Activated naive CD4-positive, alpha-beta T cell treated with anti-CD3 and anti-CD28 coated beads, Interleukin-2, amount 10 ng/mL, durations not matched to agents 7 days and 5 days (primary cell): ENCODE measurements at regions not wholly inside any gene's neighbourhood (a gene's known extent, or its start where the extent isn't known, plus 50 kb on each side); places are given as distances from the start of the nearest gene placed in this dataset.

Experiments
- CTCF ChIA-PET: fragments of 350-600 bp; sonication (Branson Sonifier 250); formaldehyde crosslinking; loops from one replicate; lab custom pipeline; 2021; ENCODE audit warnings: antibody characterized with exemption; lab: Charles Lee
- DNase-seq: peaks from one replicate; pipeline ENCODE4 v3.0.0-alpha.2; 2020
- H3K27ac Mint-ChIP-seq: one replicate; pipeline ENCODE4 v1.8.0; 2021; ENCODE audit warnings: mild to moderate bottlenecking, moderate library complexity, mixed read lengths
- H3K27me3 Mint-ChIP-seq: one replicate; pipeline ENCODE4 v1.8.0; 2021; ENCODE audit warnings: mild to moderate bottlenecking, mixed read lengths
- H3K36me3 Mint-ChIP-seq: one replicate; pipeline ENCODE4 v1.8.0; 2021; ENCODE audit warnings: mixed read lengths
- H3K4me1 Mint-ChIP-seq: one replicate; pipeline ENCODE4 v1.8.0; 2021; ENCODE audit warnings: mixed read lengths
- H3K4me3 Mint-ChIP-seq: one replicate; pipeline ENCODE4 v1.8.0; 2021; ENCODE audit warnings: mild to moderate bottlenecking, moderate library complexity, mixed read lengths
- H3K9me3 Mint-ChIP-seq: one replicate; pipeline ENCODE4 v1.8.0; 2021; ENCODE audit warnings: mixed read lengths

- Mint-ChIP-seq H3K36me3 (no peaks in the 10 kb centered on the region), H3K27ac (no peak overlapping the region), H3K4me1 (no peaks in the 10 kb centered on the region), H3K27me3 (no peaks in the 10 kb centered on the region), H3K9me3 (peaks cover 16% of the 10 kb centered on the region), H3K4me3 (no peak overlapping the region)
- no peak for DNase-seq
- CTCF ChIA-PET = no interaction called here
These were observed 2101.6 kb downstream of the MAT2B start for GRCh38 chr5:165607026-165607425.

GRCh38 chr5:165609871-165610270, 2104.5 kb downstream of the MAT2B start:
- Mint-ChIP-seq H3K4me1 (no peaks in the 10 kb centered on the region), H3K9me3 (peaks cover 10% of the 10 kb centered on the region), H3K27me3 (no peaks in the 10 kb centered on the region), H3K36me3 (no peaks in the 10 kb centered on the region), H3K4me3 (no peak overlapping the region), H3K27ac (no peak overlapping the region)
- no peak for DNase-seq
- CTCF ChIA-PET = no interaction called here

- Mint-ChIP-seq H3K4me3 (no peak overlapping the region), H3K9me3 (peaks cover 7% of the 10 kb centered on the region), H3K27ac (no peak overlapping the region), H3K36me3 (no peaks in the 10 kb centered on the region), H3K27me3 (no peaks in the 10 kb centered on the region), H3K4me1 (no peaks in the 10 kb centered on the region)
- CTCF ChIA-PET = no interaction called here
- DNase-seq = no peak
These were observed 2111.3 kb downstream of the MAT2B start for GRCh38 chr5:165616490-165617405.

GRCh38 chr5:165617491-165617890, 2112.1 kb downstream of the MAT2B start:
- CTCF ChIA-PET = no interaction called here
- Mint-ChIP-seq H3K9me3 (peaks cover 11% of the 10 kb centered on the region), H3K27ac (no peak overlapping the region), H3K4me3 (no peak overlapping the region), H3K36me3 (no peaks in the 10 kb centered on the region), H3K4me1 (no peaks in the 10 kb centered on the region), H3K27me3 (no peaks in the 10 kb centered on the region)
- DNase-seq = no peak

- no peak overlapping the region for H3K4me3 Mint-ChIP-seq
- H3K36me3 Mint-ChIP-seq = no peaks in the 10 kb centered on the region
- no peaks in the 10 kb centered on the region for H3K4me1 Mint-ChIP-seq
- peaks cover 5% of the 10 kb centered on the region for H3K9me3 Mint-ChIP-seq
- DNase-seq = no peak
- no peaks in the 10 kb centered on the region for H3K27me3 Mint-ChIP-seq
- CTCF ChIA-PET = interaction anchor here (1.3 kb wide), 1 partner anchor 9 kb away, joined by 4 read pairs; no protein-coding TSS in a partner anchor
- no peak overlapping the region for H3K27ac Mint-ChIP-seq
These were observed 2115.0 kb downstream of the MAT2B start for GRCh38 chr5:165620394-165620793.

- Mint-ChIP-seq H3K4me3 (no peak overlapping the region), H3K4me1 (no peaks in the 10 kb centered on the region), H3K27ac (no peak overlapping the region), H3K27me3 (no peaks in the 10 kb centered on the region), H3K9me3 (peaks cover 9% of the 10 kb centered on the region), H3K36me3 (no peaks in the 10 kb centered on the region)
- CTCF ChIA-PET = no interaction called here
- DNase-seq = no peak
These were observed 2117.6 kb downstream of the MAT2B start for GRCh38 chr5:165622864-165623536.

GRCh38 chr5:165624166-165624946, 2118.9 kb downstream of the MAT2B start:
- Mint-ChIP-seq H3K27ac (no peak overlapping the region), H3K36me3 (no peaks in the 10 kb centered on the region), H3K4me3 (no peak overlapping the region), H3K4me1 (no peaks in the 10 kb centered on the region), H3K9me3 (peaks cover 9% of the 10 kb centered on the region), H3K27me3 (no peaks in the 10 kb centered on the region)
- no peak for DNase-seq
- CTCF ChIA-PET = no interaction called here

GRCh38 chr5:165626161-165626560, 2120.7 kb downstream of the MAT2B start:
- no peaks in the 10 kb centered on the region for H3K36me3 Mint-ChIP-seq
- H3K4me1 Mint-ChIP-seq = no peaks in the 10 kb centered on the region
- no peaks in the 10 kb centered on the region for H3K27me3 Mint-ChIP-seq
- no peak overlapping the region for H3K4me3 Mint-ChIP-seq
- H3K27ac Mint-ChIP-seq = no peak overlapping the region
- DNase-seq = no peak
- H3K9me3 Mint-ChIP-seq = peaks cover 9% of the 10 kb centered on the region
- CTCF ChIA-PET = no interaction called here

- no peak for DNase-seq
- H3K4me1 Mint-ChIP-seq = no peaks in the 10 kb centered on the region
- H3K27ac Mint-ChIP-seq = no peak overlapping the region
- H3K27me3 Mint-ChIP-seq = no peaks in the 10 kb centered on the region
- no peak overlapping the region for H3K4me3 Mint-ChIP-seq
- H3K9me3 Mint-ChIP-seq = peaks cover 5% of the 10 kb centered on the region
- no peaks in the 10 kb centered on the region for H3K36me3 Mint-ChIP-seq
- CTCF ChIA-PET = no interaction called here
These were observed 2122.2 kb downstream of the MAT2B start for GRCh38 chr5:165627548-165628170.

GRCh38 chr5:165630261-165630778, 2124.9 kb downstream of the MAT2B start:
- DNase-seq = peak; percentile 19
- no peak overlapping the region for H3K4me3 Mint-ChIP-seq
- CTCF ChIA-PET = interaction anchor here (0.6 to 1.5 kb wide), 4 partner anchors 10 to 1847 kb away, joined by 3 to 6 read pairs (median 4); no protein-coding TSS in a partner anchor
- H3K27me3 Mint-ChIP-seq = no peaks in the 10 kb centered on the region
- no peaks in the 10 kb centered on the region for H3K4me1 Mint-ChIP-seq
- no peaks in the 10 kb centered on the region for H3K36me3 Mint-ChIP-seq
- H3K9me3 Mint-ChIP-seq = peaks cover 5% of the 10 kb centered on the region
- peak overlapping the region; percentile 63 for H3K27ac Mint-ChIP-seq

GRCh38 chr5:165631235-165631634, 2125.8 kb downstream of the MAT2B start:
- no peak overlapping the region for H3K27ac Mint-ChIP-seq
- no peak for DNase-seq
- H3K27me3 Mint-ChIP-seq = no peaks in the 10 kb centered on the region
- H3K36me3 Mint-ChIP-seq = no peaks in the 10 kb centered on the region
- CTCF ChIA-PET = interaction anchor here (0.6 kb wide), 1 partner anchor 1848 kb away, joined by 6 read pairs; no protein-coding TSS in a partner anchor
- no peaks in the 10 kb centered on the region for H3K4me1 Mint-ChIP-seq
- H3K4me3 Mint-ChIP-seq = no peak overlapping the region
- peaks cover 5% of the 10 kb centered on the region for H3K9me3 Mint-ChIP-seq

GRCh38 chr5:165642366-165642765, 2136.9 kb downstream of the MAT2B start:
- Mint-ChIP-seq H3K4me1 (no peaks in the 10 kb centered on the region), H3K4me3 (no peak overlapping the region), H3K36me3 (no peaks in the 10 kb centered on the region), H3K27ac (no peak overlapping the region), H3K9me3 (peaks cover 8% of the 10 kb centered on the region), H3K27me3 (no peaks in the 10 kb centered on the region)
- DNase-seq = no peak
- CTCF ChIA-PET = no interaction called here

- Mint-ChIP-seq H3K4me1 (no peaks in the 10 kb centered on the region), H3K4me3 (no peak overlapping the region), H3K27ac (no peak overlapping the region), H3K27me3 (no peaks in the 10 kb centered on the region), H3K36me3 (no peaks in the 10 kb centered on the region), H3K9me3 (peaks cover 4% of the 10 kb centered on the region)
- DNase-seq = no peak
- CTCF ChIA-PET = no interaction called here
These were observed 2160.4 kb downstream of the MAT2B start for GRCh38 chr5:165665735-165666400.
